CD4-positive, alpha-beta T cell treated with Interleukin-21 for 1 hour (primary cell): ENCODE measurements at regions not wholly inside any gene's neighbourhood (a gene's known extent, or its start where the extent isn't known, plus 50 kb on each side); places are given as distances from the start of the nearest gene placed in this dataset.
"Not testable (repeated sequence)": the region's sequence is repeated elsewhere in the genome, so short reads cannot be mapped to it uniquely, and the experiment has no call there.

Experiments used
- DNase-seq: peaks from one replicate; pipeline ENCODE4 v3.0.0-alpha.2; 2020

DNA sequence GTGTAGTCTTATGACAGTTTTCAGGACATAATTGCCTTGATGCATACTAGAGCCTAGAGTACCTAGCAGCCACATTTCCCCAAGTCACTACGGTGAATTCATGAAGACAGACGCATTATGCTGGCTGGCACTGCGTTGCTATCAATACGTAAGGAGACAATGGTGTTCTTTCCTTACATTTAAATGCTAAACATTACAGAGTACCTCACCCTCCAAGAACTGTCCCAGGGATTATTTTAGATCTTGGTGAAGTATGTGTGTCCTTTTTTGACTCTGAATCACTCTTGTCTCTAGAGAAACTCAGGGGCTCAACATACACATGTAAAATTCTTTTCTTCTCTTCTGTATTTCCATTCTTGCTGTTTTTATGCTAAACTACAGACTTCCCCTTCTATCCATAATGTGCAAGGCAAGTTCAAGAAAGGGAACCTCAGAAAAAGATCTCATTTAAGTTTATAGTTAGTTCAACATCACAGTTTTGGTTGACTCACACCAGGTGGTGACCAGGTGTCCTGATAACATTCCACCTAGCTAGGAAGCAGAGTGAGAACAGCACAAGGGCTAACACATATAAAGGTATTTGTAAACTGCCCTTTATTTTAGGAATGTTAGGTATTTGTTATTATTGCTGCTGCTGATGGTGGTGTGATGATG is 212.4 kb upstream of the HNRNPA3 start:
- no peak for DNase-seq

DNA sequence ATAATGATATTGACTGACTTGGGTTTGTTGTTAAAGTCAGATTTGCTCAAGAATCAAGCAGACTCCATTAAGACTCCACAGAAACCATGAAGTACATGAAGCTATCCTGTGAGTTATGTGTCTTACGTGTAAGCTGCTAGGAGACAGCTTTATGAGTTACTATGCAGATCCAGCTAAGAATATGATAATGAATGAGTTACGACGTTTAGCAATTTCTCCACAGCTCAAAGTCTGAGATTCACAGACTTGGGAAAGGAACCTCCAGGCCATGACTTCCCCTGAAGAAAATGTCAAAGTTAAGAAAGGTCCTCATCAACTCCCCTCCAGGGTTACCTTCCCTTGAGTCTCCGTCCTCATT is 211.9 kb upstream of the HNRNPA3 start:
- no peak for DNase-seq

DNA sequence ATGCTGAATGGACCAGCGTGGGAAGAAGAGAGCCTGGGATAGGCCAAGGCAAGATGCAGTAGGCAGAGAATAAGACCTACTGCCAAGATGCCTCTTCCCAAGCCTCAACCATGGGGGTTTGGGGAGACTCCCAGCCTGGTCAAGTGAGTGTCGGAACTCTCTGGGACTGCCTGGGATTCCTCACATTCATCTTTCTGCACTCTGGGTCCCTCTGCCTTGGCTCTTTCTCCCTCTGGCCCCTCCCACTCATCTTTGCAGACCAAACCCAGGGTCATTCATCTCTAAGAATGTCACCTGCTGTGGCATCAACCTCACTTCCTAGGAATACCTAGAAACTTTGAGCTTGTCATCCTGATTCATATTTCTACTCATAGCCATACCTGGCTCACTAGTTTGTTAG is 211.3 kb upstream of the HNRNPA3 start:
- no peak for DNase-seq

DNA sequence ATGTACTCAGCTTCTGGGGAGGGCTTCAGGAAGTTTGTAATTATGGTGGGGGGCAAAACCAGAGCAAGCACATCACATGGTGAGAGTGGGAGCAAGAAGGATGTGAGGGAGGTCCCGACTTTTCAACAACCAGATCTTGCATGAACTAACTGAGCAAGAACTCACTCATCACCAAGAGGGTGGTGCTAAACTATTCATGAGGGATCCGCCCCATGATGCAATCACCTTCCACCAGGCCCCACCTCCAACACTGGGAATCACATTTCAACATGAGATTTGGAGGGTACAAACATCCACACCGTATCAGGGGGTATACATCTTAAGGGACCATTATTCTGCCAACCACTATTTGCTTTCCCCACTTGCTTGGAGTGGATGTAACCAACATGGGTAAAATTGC is 209.6 kb upstream of the HNRNPA3 start:
- DNase-seq = no peak

DNA sequence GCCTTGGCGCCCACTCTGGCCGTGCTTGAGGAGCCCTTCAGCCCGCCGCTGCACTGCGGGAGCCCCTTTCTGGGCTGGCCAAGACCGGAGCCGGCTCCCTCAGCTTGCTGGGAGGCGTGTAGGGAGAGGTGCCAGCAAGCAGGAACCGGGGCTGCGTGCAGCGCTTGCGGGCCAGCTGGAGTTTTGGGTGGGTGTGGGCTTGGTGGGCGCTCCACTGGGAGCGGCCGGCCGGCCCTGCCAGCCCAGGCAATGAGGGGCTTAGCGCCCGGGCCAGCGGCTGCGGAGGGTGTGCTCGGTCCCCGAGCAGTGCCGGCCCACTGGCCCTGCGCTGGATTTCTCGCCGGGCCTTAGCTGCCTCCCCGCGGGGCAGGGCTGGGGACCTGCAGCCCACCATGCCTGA is 204.9 kb upstream of the HNRNPA3 start:
- not testable (repeated sequence) for DNase-seq

DNA sequence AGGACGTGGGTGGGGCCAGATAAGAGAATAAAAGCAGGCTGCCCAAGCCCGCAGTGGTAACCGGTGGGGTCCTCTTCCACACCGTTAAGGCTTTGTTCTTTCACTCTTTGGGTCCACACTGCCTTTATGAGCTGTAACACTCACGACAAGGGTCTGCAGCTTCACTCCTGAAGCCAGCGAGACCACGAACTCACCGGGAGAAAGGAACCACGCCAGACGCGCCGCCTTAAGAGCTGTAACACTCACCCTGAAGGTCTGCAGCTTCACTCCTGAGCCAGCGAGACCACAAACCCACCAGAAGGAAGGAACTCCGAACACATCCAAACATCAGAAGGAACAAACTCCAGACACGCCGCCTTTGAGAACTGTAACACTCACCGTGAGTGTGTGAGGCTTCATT is 203.9 kb upstream of the HNRNPA3 start:
- not testable (repeated sequence) for DNase-seq

DNA sequence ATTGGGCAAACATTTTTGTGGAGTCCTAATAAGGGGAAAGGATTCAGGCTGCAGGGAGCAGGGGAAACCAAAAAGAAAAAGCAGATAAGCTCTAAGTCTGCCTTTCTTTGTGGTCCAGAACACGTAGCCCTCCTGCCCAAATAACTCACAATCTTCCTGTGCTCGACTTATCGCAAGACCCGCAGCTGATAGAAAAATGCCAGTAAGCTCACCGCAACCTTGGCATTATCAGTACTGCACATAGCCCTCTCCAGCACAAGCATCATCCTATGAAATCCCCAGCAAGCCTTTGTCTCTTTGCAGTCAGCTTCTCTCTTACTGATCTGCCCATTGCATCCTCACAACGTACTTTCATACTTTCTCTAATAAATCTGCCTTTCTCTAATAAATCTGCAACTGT is 202.4 kb upstream of the HNRNPA3 start:
- DNase-seq = no peak

DNA sequence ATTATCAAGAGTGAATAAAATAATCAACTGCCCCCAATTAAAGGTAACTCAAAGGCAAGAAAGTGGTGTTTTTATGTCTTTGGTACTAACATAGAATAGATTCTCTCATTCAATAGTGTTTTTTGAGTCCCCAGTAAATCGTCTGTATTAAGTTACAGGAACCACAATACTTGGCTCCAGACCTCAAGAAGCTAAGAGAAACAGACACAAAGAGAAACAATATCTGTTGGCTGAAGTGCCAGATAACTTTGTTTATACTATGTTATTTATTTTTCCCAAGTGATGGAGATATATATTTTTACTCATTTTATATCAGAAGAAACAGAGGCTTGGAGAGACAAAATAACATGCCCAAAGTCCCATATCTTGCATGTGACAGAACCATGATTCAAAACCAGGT is 201.7 kb upstream of the HNRNPA3 start:
- no peak for DNase-seq

DNA sequence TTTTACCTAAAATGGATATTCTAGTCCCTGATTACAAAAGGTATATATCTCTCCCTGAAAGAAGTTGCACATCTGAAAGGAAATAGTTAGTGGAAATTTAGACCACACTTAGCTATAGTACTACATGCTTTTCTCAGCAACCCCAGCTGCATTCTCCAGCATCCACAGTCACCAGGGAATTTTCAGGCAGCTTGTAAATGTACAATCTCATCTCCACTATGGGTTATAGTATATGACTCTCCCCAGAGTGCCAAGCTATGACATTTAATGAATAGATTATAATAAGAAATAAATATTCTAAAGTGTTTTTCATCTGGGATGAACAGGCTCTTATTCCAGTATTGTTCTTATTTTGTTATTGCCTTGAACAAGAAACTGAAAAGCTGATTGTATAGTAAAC is 197.6 kb upstream of the HNRNPA3 start:
- DNase-seq = no peak

DNA sequence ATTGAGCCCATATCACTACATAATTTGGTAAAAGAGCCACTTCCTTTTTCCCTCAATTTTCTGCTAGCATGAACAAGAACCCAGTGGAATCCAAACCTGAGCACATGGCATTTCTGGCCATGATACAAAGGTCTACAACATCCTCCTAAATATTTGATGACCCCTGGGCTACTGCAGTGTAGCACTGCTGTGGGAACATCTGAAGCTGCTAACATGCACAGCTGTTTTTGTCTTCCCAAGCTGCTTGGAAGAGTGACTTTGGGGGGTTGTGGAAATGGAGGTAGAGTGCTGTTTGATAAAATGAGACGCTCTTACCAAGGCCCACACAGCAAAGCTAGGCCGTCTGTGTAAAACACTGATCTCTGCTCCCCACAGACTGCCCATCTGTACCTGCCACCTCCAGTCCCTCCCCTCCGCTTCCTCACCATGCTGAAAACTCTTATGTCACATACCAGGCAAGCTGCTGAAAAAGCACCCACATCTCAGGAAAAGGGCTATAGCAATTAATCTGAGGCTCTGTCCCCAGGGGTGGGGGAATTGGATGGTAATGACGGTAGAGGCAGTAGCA is 197.2 kb upstream of the HNRNPA3 start:
- no peak for DNase-seq

DNA sequence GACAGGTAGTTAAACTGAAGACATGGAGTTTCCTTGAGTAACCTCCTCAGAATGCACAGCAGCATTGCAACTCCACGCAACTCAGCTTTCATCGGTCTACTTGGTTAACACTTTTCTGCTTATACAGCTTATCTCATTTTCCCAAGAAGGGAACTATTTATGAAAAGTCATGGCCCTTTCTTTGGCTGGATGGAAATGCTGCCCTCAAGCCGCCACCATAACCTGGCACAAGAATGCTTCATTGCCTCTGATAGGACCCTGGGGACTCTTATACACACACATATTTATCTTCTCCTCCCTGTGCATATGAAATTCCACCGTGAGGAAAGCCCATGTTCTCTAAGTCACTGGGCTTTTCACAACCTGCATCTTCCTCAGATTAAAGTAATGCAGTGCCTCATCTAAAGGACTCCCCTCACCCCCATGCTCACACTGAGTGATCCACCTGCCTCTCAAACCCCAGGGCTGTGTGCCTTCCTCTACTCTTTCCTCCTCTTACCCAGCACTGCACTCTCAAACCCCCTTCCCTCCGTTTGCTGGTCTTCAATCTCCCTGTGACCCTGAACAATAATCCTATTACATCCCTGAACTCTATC is 192.0 kb upstream of the HNRNPA3 start:
- no peak for DNase-seq

DNA sequence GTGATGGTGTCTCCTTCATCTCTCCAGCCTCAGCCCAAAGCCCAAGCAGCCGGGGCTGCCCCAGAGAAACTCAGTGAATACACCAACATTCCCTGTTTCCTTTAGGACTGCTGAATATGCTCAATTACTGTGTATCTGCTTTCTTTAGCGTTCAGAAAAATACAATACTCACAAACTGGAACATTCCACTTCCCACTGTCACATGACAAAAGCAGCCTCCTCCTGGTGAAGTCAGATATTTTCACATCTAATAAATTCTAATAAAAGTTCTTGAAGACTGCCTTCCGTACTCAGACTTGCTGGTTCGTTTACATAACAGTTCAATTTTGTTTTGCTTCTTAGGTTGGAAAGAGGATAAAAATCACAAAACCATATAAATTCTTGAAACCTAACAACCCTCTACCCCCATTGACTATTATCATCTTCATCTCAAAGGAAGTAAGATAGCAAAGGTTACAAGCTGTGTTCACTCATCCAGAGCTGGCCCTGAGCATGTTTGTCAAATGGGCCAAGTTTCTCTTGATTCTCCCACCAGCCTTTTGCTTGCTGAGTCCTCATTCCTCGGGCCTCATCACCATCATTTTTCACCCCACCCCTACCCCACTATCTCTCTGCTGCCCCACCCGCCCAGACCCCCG is 190.8 kb upstream of the HNRNPA3 start:
- no peak for DNase-seq

DNA sequence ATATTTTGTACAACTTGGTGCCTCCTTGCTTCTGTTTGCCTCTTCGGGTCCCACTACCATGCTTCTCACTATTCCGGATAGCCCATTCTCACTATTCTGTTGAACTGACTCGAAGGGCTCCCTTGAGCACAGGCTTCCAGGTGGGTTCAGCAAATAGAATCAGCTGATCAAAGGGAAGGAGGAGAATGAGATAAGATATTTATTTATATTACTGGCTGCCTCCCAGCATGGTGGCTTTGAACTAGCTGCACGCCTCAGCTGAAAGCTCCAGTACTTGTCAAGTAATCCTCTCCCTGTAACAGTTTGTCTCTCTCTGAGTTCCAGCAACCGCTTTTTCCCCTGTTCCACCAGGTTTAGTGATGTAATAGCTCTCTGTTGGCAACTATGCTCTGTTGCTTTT is 187.8 kb upstream of the HNRNPA3 start:
- DNase-seq = no peak

DNA sequence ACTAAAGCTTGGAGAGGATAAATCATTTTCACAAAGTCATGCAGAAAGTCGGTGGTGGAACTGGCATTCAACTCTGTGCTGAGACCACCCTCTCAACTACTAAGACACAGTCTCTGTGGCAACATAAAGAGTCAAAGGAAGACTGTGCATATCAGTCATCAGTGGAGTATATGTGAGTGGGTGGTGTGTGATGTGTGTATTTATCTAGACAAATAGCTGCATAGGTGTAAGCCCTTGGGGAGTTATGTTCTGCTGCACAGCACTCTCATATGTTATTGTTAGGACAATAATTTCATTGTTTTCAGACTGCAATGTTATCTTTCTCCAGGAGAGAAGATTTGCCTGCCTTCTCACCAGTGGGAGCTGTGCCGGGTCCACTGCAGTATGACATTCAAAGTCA is 186.3 kb upstream of the HNRNPA3 start:
- no peak for DNase-seq

DNA sequence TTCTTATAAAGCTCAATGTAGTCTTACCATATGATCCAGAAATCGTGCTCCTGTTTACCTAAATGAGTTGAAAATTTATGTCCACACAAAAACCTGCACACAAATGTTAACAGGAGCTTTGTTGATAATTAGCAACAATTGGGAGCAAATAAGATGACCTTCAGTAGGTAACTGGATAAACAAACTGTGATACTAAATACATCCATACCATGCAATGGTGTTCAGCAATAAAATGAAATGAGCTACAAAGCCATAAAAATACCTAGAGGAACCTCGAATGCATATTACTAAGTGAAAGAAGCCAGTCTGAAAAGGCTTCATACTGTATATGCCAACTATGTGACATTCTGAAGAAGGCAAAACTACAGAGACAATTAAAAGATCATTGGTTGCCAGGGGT is 185.6 kb upstream of the HNRNPA3 start:
- DNase-seq = no peak

DNA sequence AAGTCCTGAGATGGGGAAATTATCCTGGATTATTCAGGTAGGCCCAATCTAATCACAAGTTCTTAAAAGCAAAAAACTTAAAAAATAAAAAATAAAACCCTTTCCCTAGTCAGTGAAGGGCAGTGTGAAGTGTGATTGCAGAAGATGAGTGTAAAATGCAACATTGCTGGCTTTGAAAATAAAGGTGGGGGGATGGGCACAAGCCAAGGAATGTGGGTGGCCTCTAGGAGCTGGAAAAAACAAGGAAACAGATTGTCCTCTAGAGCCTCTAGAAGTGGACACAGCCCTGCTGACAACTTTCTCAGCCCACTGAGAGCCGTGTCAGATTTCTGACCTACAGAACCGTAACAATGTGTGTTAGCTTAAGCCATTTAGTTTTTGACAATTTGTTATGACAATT is 184.3 kb upstream of the HNRNPA3 start:
- DNase-seq = no peak

DNA sequence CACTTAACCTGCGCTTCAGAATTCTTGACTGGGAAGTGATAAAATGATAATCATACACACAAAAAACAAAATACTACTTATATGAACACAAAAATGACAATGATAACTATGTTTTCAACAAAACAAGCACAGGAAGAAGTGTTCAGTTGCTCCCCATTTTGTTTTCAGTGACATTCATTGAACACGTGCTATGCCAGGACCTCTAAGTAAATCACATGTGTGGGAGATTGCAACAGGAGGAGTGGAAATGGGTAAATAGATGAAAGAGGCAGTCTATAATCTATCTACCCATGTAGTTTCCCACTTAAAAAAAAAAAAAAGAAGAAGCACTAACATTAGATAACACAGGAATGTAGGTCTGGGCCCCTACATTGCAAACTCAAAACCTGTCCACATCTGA is 183.5 kb upstream of the HNRNPA3 start:
- DNase-seq = no peak

DNA sequence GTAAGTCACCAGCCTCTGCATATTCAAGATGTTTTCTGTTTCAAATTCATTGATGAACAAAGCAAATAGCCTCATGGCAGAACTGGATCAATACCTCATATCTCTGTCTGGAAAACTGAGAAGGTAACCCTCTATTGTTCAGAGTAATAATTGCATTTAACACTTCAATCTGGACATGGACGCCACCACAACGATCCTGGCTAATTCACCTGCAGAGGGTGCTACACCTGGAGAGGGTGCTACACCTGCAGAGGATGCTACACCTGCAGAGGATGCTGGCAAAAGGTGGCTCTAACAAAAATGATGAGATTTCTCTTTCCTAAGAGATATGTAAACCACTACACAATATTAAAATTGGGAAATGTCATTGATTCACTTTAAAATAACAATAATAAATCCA is 183.1 kb upstream of the HNRNPA3 start:
- no peak for DNase-seq

DNA sequence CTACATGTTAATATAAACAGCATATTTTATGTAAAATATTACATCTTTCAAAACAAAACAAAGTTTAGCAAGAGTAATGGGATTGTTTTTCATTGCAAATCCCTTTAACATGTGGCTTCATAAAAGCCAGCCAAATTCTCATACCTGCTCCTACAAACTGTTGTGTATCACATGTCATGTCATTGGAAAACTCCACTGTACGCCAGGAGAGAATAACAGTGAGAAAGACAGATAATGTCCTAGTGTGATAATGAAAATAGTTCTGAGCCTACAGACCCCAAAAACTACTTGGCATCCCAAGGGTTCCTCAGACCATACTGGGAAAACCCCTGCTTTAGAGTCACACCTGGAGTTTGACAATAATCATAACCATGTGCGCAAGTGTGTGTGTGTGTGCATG is 182.7 kb upstream of the HNRNPA3 start:
- no peak for DNase-seq

DNA sequence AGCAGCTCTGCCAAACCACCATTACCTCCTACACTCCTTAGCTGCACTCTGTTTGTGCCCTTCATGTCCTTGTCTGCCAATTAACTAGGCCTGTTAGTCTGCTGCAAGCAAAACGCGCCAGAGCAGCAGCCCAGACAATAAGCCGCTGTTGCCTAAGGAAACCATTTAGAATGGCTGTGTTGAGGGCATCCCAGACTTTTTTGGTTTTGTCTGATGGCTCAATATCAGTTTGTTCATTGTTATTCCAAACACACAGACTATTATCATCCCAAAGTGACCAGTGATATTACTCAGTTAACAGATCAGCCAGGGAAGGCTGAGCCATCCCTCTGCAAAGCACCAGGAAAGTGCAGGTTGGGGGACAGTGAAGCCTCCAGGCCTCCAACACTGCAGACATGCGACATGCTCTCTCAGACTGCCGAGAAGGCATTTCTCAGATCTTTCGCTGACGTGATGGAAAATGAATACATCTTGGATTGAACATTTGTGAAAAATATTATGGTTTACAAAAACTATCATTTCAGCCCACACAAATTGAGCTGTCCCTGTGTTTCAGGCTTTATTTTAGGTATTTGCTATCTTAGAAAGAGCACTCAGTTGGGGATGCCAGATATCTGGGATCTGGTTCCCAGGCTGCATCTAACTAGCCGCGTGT is 182.0 kb upstream of the HNRNPA3 start:
- no peak for DNase-seq

DNA sequence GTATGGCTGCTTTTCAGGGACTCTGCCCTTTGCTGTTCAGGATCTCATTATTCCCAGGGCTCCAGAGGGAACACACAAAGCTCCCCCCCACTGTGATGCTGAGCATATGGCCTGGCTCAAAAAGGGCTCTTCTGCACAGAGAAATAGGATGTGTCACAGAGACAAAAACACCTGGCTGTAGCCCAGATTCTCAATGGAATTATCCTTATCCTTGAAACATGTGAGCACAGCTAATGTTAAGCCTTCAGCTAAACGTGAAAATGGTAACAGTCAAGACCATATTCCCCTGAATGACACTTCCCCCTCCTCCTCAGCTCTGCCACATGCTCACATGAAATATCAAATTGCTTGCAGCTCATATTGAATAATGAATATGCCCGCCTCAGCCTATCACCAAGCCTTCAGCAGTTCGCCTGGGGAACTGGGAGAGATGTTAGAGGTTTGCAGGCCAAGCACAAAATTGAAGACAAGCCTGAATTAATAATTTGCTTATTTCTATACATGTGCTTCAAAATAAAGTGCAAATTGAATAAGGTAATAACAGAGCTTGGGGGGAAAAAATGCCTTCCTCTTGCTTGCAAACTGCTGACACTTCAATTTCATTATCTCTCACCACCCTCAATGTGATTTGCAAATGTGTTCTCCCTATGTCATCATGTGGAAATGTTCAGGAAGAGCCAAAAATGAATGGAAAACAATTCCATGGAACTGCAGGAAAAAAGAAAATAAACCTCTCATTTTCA is 181.0 kb upstream of the HNRNPA3 start:
- no peak for DNase-seq

DNA sequence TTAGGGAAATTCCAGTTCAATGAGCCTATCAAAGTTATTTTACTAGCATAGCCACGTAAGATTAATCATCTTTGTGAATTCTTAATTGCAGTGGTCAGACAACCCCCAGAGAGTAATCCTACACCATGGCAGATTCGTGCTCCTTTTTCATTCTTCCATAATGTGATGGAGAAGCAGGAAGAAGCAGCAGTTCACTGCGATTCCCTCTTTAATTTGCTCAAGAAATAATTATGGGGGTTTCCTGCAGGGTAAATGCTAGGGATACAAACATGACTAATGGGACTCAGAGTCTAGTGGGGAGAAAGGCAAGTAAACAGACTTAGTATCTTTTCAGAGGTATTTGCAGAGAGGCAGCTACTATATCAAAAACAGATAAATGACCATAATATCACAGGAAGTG is 175.8 kb upstream of the HNRNPA3 start:
- DNase-seq = no peak

DNA sequence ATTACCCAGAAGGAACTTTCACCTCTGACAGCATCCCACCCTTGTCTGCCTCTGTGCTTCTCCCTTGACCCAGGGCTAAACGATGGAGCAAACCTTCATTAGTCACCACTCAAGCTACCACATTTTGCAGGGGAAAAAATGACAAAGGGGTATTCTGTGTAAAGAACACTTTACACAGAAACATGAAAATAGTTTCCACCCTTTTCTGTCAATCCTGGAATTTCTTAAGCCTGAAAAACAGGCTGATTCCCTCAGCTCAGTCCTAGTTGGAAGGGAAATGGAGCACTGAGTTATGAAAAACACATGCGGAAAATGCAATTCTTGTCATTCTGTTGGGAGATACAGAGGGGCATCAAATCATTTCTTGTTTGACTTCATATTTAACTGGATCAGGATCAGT is 175.0 kb upstream of the HNRNPA3 start:
- DNase-seq = no peak
